Muscle of leg (tissue), 3 donors: ENCODE measurements at regions not wholly inside any gene's neighbourhood (a gene's known extent, or its start where the extent isn't known, plus 50 kb on each side); places are given as distances from the start of the nearest gene placed in this dataset.

Experiments used
- DNase-seq: peaks from one replicate; pipeline ENCODE4 v3.0.0; 2013
- H3K27ac ChIP-seq: one replicate; pipeline ENCODE4 v1.5.1; 2013; ENCODE audit warnings: mild to moderate bottlenecking, low read length, control low read depth
- H3K27me3 ChIP-seq: one replicate; pipeline ENCODE4 v1.6.1; 2013; ENCODE audit warnings: low read length; ENCODE audit not compliant: control insufficient read depth, insufficient read depth
- H3K36me3 ChIP-seq: one replicate; pipeline ENCODE4 v1.6.1; 2013; ENCODE audit warnings: low read length; ENCODE audit not compliant: control insufficient read depth, insufficient read depth
- H3K4me1 ChIP-seq: one replicate; pipeline ENCODE4 v1.6.1; 2013; ENCODE audit warnings: low read length; ENCODE audit not compliant: control insufficient read depth, insufficient read depth
- H3K4me3 ChIP-seq: one replicate; pipeline ENCODE4 v1.5.1; 2013; ENCODE audit warnings: low read length, control low read depth
- H3K9me3 ChIP-seq: replicated peaks from 2 replicates; pipeline ENCODE4 v1.6.1; 2013; ENCODE audit warnings: low read depth, low read length; ENCODE audit not compliant: control insufficient read depth
- WGBS: methylation state at CpG from one replicate; pipeline ENCODE4 v1.1.5; 2013; ENCODE audit warnings: missing lambda C conversion rate; ENCODE audit not compliant: insufficient coverage; 5-methylcytosine and 5-hydroxymethylcytosine counted together

DNA sequence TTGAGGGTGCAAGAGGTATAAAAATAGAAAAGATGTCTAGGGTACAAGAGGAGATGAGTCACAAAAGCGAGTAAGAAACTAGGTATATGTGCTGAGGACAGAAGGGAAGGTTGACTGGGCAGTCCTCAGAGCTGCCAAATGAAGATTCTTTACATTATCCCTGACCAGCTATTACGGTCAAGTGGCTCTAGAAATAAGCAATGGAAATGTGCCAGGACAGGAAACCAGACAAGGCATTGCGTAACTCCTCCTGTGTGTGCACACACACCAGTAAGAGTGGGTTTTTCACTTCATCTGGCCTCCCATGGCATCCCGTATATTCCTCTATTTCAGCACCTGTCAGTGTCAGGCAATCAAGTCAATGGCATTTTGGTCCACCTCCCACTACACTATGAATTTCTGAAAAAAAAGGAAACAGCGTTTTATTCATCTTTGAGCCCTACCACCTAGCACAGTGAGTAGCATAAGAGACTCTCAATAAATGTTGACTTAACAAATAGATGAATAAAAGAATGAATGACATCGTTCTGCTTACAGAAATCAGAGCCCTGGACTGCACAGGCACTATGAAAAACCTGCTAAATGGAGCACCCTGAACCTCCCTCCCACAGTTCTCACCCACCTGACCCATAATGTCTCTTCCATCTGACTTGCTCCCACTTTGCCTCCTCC lies 62.6 kb upstream of the KLF3 start:
- WGBS, result 80% methylated on average over 1 of the region's 6 CpGs
- H3K27me3 ChIP-seq, result no peaks in the 10 kb centered on the region
- no peak overlapping the region for H3K27ac ChIP-seq
- no peaks in the 10 kb centered on the region for H3K36me3 ChIP-seq
- no peak overlapping the region for H3K4me3 ChIP-seq
- peak; percentile 61 for DNase-seq
- no peaks in the 10 kb centered on the region for H3K9me3 ChIP-seq
- peaks cover 12% of the 10 kb centered on the region for H3K4me1 ChIP-seq

DNA sequence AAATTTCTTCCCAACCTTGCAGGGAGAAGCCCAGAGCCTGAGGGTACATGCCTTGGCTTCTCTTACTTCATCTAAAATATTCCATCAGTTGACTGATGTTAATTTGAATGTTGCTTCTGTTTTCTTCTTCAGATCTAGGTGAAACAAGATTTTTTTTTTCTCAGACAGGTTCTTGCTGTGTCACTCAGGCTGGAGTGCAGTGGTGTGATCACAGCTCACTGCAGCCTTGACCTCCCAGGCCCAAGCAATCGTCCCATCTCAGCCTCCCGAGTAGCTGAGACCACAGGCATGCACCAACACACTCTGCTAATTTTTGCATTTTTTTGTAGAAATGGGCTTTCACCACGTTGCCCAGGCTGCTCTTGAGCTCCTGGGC lies 62.1 kb upstream of the KLF3 start:
- peaks cover 12% of the 10 kb centered on the region for H3K4me1 ChIP-seq
- H3K36me3 ChIP-seq, result no peaks in the 10 kb centered on the region
- WGBS, result 86% methylated on average over 3 of the region's 3 CpGs
- H3K27ac ChIP-seq, result no peak overlapping the region
- no peak for DNase-seq
- H3K27me3 ChIP-seq, result no peaks in the 10 kb centered on the region
- no peaks in the 10 kb centered on the region for H3K9me3 ChIP-seq
- no peak overlapping the region for H3K4me3 ChIP-seq

DNA sequence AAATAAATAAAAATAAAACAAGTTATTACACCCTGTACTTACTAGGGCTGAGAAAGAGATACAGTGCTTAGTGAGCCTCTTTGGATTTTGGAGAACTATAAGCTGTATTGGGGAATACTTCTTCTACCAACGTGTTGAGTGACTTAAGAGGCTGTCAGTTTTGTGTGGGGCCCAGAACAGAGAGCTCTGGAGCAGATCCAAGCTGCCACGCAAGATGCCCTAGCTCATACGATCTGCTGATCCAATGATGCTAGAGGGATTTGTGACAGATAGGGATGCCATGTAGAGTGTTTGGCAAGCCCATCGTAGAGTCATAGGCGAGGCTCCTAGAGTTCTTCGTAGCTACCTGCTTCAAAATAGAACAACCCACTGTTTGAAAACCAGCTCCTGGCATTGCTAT lies 60.3 kb upstream of the KLF3 start:
- H3K4me1 ChIP-seq, result peaks cover 12% of the 10 kb centered on the region
- H3K4me3 ChIP-seq, result no peak overlapping the region
- H3K27me3 ChIP-seq, result no peaks in the 10 kb centered on the region
- WGBS, result 87% methylated on average over 5 of the region's 6 CpGs
- no peak for DNase-seq
- H3K27ac ChIP-seq, result no peak overlapping the region
- H3K36me3 ChIP-seq, result no peaks in the 10 kb centered on the region
- H3K9me3 ChIP-seq, result no peaks in the 10 kb centered on the region

DNA sequence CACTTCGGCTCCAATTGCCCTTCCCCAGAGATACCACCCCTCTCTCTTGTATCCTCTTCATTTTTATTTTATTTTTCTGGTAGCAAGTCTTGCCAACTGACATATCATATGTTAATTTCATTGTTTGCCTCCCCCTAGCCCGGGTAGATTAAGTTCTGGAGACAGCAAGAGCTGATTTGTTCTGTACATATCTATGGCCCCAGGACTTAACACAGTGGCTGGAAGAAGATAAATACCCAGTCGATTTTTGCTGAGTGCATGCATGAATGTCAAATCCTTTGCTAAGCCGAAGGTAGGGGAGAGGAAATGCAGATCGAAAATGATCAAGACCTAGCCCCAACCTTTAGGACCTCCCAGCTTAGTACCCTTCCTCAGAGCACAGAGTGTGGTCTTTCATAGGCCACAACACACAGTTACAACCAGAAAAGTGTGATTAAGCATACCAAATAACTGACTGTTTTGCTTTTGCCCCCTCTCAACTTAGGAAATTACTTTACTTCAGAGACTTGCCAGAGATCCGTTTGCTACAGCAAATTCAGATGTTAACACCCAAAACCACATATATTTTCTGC lies 58.7 kb upstream of the KLF3 start:
- Histone ChIP-seq H3K36me3 (no peaks in the 10 kb centered on the region), H3K9me3 (no peaks in the 10 kb centered on the region), H3K4me1 (peaks cover 12% of the 10 kb centered on the region), H3K4me3 (no peak overlapping the region), H3K27ac (no peak overlapping the region), H3K27me3 (no peaks in the 10 kb centered on the region)
- WGBS, result 54% methylated on average over 2 of the region's 6 CpGs
- no peak for DNase-seq

DNA sequence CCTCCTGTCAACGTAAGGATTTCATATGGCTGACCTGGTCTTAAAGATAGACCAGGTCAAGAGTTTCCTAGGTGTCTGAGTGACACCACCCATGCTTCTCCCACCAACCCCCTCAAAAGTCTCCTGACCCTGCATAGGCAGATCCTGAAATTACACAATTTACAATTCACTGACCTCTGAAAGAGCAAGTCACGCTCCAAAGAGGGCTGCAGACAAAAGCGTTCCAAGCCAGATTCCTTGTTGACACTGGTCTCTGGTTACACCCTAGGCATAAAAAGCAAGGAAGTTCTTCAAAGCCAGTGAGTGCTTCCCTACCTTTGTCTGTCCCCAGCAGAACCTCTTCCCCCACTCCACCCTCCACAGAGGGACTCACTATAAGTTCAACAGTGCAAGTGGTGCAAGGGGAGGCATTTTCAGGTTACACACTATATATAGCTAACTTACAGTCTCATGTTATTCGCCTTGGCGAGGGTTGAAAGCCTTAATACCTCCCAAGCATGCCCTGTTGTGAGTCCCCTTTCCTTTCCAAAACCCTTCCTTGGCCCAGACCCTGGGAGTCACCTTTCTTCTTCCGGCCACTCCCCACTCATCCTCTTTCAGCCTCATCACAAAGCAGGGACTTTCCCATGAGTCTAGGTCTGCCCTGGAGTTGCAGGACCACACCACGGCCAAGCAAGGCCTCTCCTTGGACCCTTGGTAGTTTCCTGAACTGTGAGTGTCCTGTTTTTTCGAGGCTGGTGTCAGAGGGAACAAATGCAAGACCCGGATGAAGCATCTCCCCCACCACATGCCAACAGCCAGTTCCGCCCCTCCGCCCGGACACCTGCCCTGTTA lies 58.0 kb upstream of the KLF3 start:
- H3K27ac ChIP-seq, result no peak overlapping the region
- no peaks in the 10 kb centered on the region for H3K9me3 ChIP-seq
- peaks cover 10% of the 10 kb centered on the region for H3K4me1 ChIP-seq

DNA sequence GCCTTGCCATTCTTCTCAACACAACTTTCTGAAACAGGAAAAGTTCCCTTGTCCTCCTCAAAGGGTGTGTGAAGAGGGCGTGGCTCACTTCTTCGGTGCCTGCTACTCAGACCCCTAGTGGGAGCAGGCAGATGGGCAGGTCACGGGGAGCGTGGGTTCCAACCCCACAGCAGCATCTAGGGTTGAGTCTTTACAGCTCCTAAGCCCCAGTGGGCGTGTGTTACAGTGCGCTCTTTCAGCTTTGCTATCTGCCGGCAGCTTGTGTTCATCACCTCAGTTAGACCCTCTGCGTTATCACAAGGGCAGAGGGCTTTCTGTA lies 57.5 kb upstream of the KLF3 start:
- WGBS, result 94% methylated on average over 8 of the region's 8 CpGs
- H3K9me3 ChIP-seq, result no peaks in the 10 kb centered on the region
- H3K27me3 ChIP-seq, result no peaks in the 10 kb centered on the region
- DNase-seq, result no peak
- no peak overlapping the region for H3K4me3 ChIP-seq
- no peak overlapping the region for H3K27ac ChIP-seq
- peaks cover 6% of the 10 kb centered on the region for H3K4me1 ChIP-seq
- no peaks in the 10 kb centered on the region for H3K36me3 ChIP-seq

More for the DNA sequence above, 58.0 kb upstream of the KLF3 start:
- 75% methylated on average over 7 of the region's 12 CpGs for WGBS
- DNase-seq, result no peak
- Histone ChIP-seq H3K4me3 (no peak overlapping the region), H3K36me3 (no peaks in the 10 kb centered on the region), H3K27me3 (no peaks in the 10 kb centered on the region)

GRCh38 chr4:38609614-38610013 lies 54.4 kb upstream of the KLF3 start:
- H3K27ac ChIP-seq, result no peak overlapping the region
- peaks cover 14% of the 10 kb centered on the region for H3K4me1 ChIP-seq
- H3K9me3 ChIP-seq, result no peaks in the 10 kb centered on the region
- no peak for DNase-seq
- no peak overlapping the region for H3K4me3 ChIP-seq
- H3K27me3 ChIP-seq, result no peaks in the 10 kb centered on the region
- WGBS, result 77% methylated on average over 2 of the region's 3 CpGs
- H3K36me3 ChIP-seq, result no peaks in the 10 kb centered on the region

- Histone ChIP-seq H3K27ac (no peak overlapping the region), H3K4me3 (no peak overlapping the region), H3K27me3 (no peaks in the 10 kb centered on the region), H3K4me1 (peaks cover 14% of the 10 kb centered on the region), H3K36me3 (no peaks in the 10 kb centered on the region), H3K9me3 (no peaks in the 10 kb centered on the region)
- WGBS, result 58% methylated on average over 3 of the region's 5 CpGs
- DNase-seq, result no peak
Observed at GRCh38 chr4:38610521-38610920, 53.5 kb upstream of the KLF3 start.

DNA sequence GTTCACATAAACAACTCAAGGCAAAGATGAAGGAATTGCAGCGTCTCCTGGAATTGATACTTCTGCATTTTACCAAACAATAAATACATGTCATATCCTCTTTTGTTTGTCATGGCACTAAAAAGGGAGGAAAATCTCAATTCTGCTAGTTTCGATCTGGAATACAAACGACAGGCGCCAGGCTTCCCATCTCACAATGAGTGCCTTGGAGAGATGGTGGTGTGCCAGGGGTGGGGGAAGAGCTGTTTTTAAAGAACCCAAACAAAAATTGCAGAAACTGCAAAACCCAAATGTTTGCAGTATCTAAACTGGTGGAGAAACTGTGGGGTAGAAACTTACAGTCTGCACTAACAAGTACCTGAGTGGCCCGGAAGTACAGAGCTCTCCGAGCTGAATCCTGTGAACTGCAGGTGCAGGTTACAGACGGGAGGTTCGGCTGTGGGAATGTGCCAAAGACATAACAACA lies 53.0 kb upstream of the KLF3 start:
- DNase-seq, result peak; percentile 67
- Histone ChIP-seq H3K27me3 (no peaks in the 10 kb centered on the region), H3K36me3 (no peaks in the 10 kb centered on the region), H3K9me3 (no peaks in the 10 kb centered on the region), H3K27ac (no peak overlapping the region), H3K4me3 (no peak overlapping the region), H3K4me1 (peaks cover 11% of the 10 kb centered on the region)
- 44% methylated on average over 2 of the region's 8 CpGs for WGBS

DNA sequence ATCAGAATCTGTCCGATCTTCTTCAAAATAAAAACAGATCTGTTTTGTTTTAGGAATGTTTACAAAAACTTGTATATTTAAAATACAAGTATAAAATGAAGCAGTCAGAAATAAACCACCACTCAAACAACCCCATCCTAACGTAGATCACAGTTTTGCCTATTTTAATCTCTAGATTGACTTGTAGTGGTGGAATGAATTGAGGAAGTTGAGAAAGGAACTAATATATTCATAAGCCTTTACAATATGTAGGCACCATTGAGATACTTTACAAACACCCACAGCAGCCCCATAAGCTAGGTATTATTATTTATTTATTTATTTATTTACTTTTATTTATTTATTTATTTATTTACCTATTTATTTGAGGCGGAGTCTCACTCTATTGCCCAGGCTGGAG lies 52.3 kb upstream of the KLF3 start:
- no peak overlapping the region for H3K4me3 ChIP-seq
- no peaks in the 10 kb centered on the region for H3K27me3 ChIP-seq
- H3K9me3 ChIP-seq, result no peaks in the 10 kb centered on the region
- no CpG with 5 or more reads among the region's 3 CpGs for WGBS
- no peak overlapping the region for H3K27ac ChIP-seq
- peaks cover 8% of the 10 kb centered on the region for H3K4me1 ChIP-seq
- DNase-seq, result no peak
- no peaks in the 10 kb centered on the region for H3K36me3 ChIP-seq
